WTC11 (cell line): ENCODE measurements at regions not wholly inside any gene's neighbourhood (a gene's known extent, or its start where the extent isn't known, plus 50 kb on each side); places are given as distances from the start of the nearest gene placed in this dataset.

Source experiments
- IRF2 ChIP-seq: sonication (generic); formaldehyde crosslinking; IDR thresholded peaks from 2 replicates; pipeline ENCODE4 v1.8.0; 2022; ENCODE audit warnings: low read depth, missing genetic modification reagents, borderline replicate concordance
- NFE2L1 ChIP-seq: sonication (generic); formaldehyde crosslinking; IDR thresholded peaks from 2 replicates; pipeline ENCODE4 v1.8.1; 2023; ENCODE audit warnings: missing genetic modification reagents
- NR2C2 ChIP-seq: sonication (generic); formaldehyde crosslinking; IDR thresholded peaks from 2 replicates; pipeline ENCODE4 v1.8.0; 2022; ENCODE audit warnings: mild to moderate bottlenecking, missing genetic modification reagents
- SMAD4 ChIP-seq: sonication (generic); formaldehyde crosslinking; IDR thresholded peaks from 2 replicates; pipeline ENCODE4 v1.8.0; 2022; ENCODE audit warnings: mild to moderate bottlenecking, missing genetic modification reagents
- SP1 ChIP-seq: sonication (generic); formaldehyde crosslinking; conservative IDR thresholded peaks from 2 replicates; pipeline ENCODE4 v1.8.1; 2022; ENCODE audit warnings: missing genetic modification reagents
- TEAD1 ChIP-seq: sonication (generic); formaldehyde crosslinking; IDR thresholded peaks from 2 replicates; pipeline ENCODE4 v1.8.0; 2022; ENCODE audit warnings: mild to moderate bottlenecking, missing genetic modification reagents
- TP53 ChIP-seq: sonication (generic); formaldehyde crosslinking; IDR thresholded peaks from 2 replicates; pipeline ENCODE4 v1.8.1; 2023; ENCODE audit warnings: mild to moderate bottlenecking, missing genetic modification reagents
- ZNF138 ChIP-seq: sonication (generic); formaldehyde crosslinking; conservative IDR thresholded peaks from 2 replicates; pipeline ENCODE4 v1.8.1; 2022; ENCODE audit warnings: mild to moderate bottlenecking, moderate library complexity, missing genetic modification reagents
- ZNF263 ChIP-seq: sonication (generic); formaldehyde crosslinking; IDR thresholded peaks from 2 replicates; pipeline ENCODE4 v1.8.1; 2022; ENCODE audit warnings: low read depth, mild to moderate bottlenecking, moderate library complexity, missing genetic modification reagents
- ZNF317 ChIP-seq: sonication (generic); formaldehyde crosslinking; IDR thresholded peaks from 2 replicates; pipeline ENCODE4 v1.8.1; 2023; ENCODE audit warnings: low read depth, mild to moderate bottlenecking, moderate library complexity, missing genetic modification reagents, borderline replicate concordance
- TF ChIP-seq, protein P1 (sequence below): fragments of 200-600 bp; IDR thresholded peaks from 2 replicates; pipeline ENCODE4 v1.8.0; 2022; ENCODE audit warnings: antibody characterized with exemption
- TF ChIP-seq, protein P2 (sequence below): sonication (generic); formaldehyde crosslinking; IDR thresholded peaks from 2 replicates; pipeline ENCODE4 v1.8.0; 2022; ENCODE audit warnings: mild to moderate bottlenecking, missing genetic modification reagents
- TF ChIP-seq, protein P3 (sequence below): sonication (generic); formaldehyde crosslinking; IDR thresholded peaks from 2 replicates; pipeline ENCODE4 v1.8.1; 2022; ENCODE audit warnings: missing genetic modification reagents, borderline replicate concordance
- TF ChIP-seq, protein P4 (sequence below): sonication (generic); formaldehyde crosslinking; IDR thresholded peaks from 2 replicates; pipeline ENCODE4 v1.8.0; 2022; ENCODE audit warnings: mild to moderate bottlenecking, missing genetic modification reagents

DNA sequence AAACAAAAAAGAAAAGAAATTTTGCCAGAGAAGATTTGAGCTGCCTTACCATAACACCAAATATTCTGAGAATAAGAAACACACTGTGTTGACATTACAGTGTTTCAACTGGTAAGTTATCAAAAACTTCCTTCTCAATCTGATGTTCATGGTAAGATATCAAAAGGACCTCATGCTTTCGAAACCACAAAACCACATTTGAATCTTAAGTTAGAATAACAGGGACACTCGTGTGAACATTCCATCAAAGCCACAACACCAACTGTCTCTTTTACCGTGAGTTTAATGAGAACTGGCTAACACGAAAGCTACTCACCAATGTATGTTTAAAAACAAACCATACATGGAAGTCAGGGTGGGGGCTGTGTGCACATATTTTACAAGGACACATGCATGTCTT lies 73.0 kb upstream of the OPRM1 start:
- TF ChIP-seq IRF2, result no peak
- TF ChIP-seq, protein P1, sequence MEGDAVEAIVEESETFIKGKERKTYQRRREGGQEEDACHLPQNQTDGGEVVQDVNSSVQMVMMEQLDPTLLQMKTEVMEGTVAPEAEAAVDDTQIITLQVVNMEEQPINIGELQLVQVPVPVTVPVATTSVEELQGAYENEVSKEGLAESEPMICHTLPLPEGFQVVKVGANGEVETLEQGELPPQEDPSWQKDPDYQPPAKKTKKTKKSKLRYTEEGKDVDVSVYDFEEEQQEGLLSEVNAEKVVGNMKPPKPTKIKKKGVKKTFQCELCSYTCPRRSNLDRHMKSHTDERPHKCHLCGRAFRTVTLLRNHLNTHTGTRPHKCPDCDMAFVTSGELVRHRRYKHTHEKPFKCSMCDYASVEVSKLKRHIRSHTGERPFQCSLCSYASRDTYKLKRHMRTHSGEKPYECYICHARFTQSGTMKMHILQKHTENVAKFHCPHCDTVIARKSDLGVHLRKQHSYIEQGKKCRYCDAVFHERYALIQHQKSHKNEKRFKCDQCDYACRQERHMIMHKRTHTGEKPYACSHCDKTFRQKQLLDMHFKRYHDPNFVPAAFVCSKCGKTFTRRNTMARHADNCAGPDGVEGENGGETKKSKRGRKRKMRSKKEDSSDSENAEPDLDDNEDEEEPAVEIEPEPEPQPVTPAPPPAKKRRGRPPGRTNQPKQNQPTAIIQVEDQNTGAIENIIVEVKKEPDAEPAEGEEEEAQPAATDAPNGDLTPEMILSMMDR, result no peak
- no peak for TF ChIP-seq NR2C2 (CRISPR knock-in tag)
- no peak for TF ChIP-seq SP1 (CRISPR knock-in tag)
- TF ChIP-seq, protein P2, sequence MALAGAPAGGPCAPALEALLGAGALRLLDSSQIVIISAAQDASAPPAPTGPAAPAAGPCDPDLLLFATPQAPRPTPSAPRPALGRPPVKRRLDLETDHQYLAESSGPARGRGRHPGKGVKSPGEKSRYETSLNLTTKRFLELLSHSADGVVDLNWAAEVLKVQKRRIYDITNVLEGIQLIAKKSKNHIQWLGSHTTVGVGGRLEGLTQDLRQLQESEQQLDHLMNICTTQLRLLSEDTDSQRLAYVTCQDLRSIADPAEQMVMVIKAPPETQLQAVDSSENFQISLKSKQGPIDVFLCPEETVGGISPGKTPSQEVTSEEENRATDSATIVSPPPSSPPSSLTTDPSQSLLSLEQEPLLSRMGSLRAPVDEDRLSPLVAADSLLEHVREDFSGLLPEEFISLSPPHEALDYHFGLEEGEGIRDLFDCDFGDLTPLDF, result no peak
- TF ChIP-seq TEAD1 (CRISPR knock-in tag), result no peak
- TF ChIP-seq TP53, result no peak
- TF ChIP-seq, protein P3, sequence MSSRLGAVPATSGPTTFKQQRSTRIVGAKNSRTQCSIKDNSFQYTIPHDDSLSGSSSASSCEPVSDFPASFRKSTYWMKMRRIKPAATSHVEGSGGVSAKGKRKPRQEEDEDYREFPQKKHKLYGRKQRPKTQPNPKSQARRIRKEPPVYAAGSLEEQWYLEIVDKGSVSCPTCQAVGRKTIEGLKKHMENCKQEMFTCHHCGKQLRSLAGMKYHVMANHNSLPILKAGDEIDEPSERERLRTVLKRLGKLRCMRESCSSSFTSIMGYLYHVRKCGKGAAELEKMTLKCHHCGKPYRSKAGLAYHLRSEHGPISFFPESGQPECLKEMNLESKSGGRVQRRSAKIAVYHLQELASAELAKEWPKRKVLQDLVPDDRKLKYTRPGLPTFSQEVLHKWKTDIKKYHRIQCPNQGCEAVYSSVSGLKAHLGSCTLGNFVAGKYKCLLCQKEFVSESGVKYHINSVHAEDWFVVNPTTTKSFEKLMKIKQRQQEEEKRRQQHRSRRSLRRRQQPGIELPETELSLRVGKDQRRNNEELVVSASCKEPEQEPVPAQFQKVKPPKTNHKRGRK (CRISPR knock-in tag), result no peak
- TF ChIP-seq ZNF263 (CRISPR knock-in tag), result no peak
- no peak for TF ChIP-seq NFE2L1 (CRISPR knock-in tag)
- no peak for TF ChIP-seq ZNF138 (CRISPR knock-in tag)
- no peak for TF ChIP-seq ZNF317
- TF ChIP-seq, protein P4, sequence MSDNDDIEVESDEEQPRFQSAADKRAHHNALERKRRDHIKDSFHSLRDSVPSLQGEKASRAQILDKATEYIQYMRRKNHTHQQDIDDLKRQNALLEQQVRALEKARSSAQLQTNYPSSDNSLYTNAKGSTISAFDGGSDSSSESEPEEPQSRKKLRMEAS, result no peak
- no peak for TF ChIP-seq SMAD4 (CRISPR knock-in tag)
